ENCODE measurements at regions not wholly inside any gene's neighbourhood (a gene's known extent, or its start where the extent isn't known, plus 50 kb on each side); places are given as distances from the start of the nearest gene placed in this dataset.
A peak's percentile ranks its signal among the peaks of the same experiment; 100 is the strongest.

GRCh38 chr14:60349663-60350365, 100.8 kb downstream of the PPM1A start:
- peak; percentile 55 for DNase-seq

DNA sequence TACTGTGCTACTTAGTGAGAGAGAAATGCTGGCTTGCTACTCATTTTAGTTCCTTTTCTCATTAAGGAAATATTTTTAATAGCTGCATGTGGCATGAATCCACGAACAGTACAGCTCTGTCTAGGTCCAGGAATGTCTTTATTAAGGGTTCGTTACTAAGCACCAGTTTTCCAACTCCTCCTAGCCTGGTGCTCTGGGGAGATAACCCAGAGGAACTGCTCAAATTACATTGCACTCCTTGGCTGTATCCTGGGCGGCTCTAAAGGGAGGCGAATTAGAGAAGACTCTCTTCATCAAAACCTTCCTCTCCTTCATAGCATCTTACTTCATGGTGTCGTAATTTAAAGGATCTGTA, 101.3 kb downstream of the PPM1A start:
- peak; percentile 17 for DNase-seq

- DNase-seq, result no peak
These were observed 104.4 kb downstream of the PPM1A start for GRCh38 chr14:60353420-60353819.

GRCh38 chr14:60355768-60356167, 106.7 kb downstream of the PPM1A start:
- DNase-seq, result no peak

DNA sequence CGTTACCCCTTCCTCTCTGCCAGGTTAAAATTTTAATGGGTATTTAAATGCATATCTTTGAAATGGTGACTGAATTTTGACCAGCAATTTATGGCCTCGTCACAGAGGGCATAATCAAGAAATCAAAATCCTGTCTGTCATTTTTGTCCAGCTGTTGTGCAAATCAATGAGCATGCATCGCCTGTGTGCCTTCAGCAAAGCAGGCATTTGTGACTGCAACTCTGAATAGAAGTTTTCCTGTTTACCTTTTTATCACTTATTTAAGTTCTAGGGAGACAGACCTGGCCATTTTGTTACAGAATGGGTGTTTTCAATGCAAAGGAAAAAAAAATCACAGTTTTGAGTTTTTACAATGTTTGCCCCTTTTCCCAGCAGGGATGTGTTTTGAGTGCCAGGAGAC, 107.4 kb downstream of the PPM1A start:
- DNase-seq, result no peak

DNA sequence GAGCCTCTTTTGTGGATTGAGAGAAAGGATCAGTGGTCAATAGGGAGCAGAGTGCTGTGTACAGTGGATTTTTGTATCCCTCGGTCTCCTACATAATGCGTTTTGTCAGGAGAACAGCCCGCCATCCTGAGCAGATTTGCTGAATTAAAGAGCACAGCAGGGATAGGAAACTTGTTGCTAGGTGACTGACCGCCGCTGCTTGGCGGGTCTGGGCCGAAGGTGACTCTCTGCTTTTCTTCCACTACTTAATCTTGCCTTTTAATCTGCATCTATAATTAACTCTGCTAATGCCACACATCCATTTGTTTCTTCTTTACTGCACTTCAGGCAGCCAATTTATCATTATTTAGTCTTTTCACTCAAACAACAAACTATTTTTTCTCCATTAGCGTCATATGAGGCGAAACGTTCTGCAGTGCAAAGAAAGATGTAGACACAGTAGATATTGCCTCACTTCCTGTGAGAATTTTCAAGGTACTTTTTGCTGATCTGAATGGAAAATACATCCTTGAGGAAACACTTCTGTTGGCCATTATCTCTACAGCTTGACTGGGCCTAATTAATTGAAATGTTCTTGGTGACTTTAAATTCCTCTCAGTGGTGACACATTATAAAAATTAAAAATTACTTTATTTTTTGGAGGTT, 108.0 kb downstream of the PPM1A start:
- DNase-seq, result no peak

GRCh38 chr14:60357551-60358149, 108.6 kb downstream of the PPM1A start:
- no peak for DNase-seq

DNA sequence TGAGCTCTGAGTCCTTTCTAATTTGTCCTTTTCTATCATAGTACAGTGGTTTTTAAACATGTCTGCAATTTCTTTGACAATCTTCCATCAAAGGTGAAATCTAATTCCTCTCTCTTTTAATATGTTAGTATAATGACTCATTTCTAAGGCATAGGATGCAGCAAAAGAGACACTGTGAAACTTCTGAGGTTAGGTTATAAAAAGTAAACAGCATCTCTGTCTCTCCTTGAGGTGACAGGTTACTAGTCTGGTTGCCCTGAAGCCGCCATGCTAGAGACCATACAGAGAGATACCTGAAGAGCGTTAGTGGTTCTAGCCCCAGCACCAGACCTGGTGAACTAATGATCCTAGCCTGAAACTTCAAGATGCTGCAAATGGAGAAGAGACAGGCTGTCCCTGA, 114.3 kb downstream of the PPM1A start:
- no peak for DNase-seq

GRCh38 chr14:60363687-60364086, 114.7 kb downstream of the PPM1A start:
- no peak for DNase-seq

DNA sequence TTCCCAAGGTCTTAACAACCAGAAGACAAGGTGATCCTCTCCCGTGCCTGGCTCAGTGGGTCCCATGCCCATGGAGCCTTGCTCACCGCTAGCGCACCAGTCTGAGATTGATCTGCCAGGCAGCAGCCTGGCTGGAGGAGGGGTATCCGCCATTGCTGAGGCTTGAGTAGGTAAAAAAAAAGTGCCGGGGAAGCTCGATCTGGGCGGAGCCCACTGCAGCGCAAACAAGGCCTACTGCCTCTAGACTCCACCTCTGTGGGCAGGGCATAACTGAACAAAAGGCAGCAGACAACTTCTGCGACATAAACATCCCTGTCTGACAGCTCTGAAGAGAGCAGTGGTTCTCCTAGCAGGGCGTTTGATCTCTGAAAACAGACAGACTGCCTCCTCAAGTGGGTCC, 104.0 kb downstream of the C14orf39 start:
- peak; percentile 2 for DNase-seq

Data from NCI-H2171 treated with DMSO at 0.1 percent for 48 hours (cell line).